ENCODE measurements at regions not wholly inside any gene's neighbourhood (a gene's known extent, or its start where the extent isn't known, plus 50 kb on each side); places are given as distances from the start of the nearest gene placed in this dataset.

GRCh38 chr1:95863086-95863485, 629.1 kb downstream of the RWDD3 start:
- Histone ChIP-seq H3K4me2 (ENCODE audit: low read length) (no peak overlapping the region), H2AFZ (ENCODE audit: low read length) (no peak overlapping the region), H3K4me3 (ENCODE audit: low read length) (no peak overlapping the region), H3K9ac (ENCODE audit: low read length) (no peak overlapping the region), H3F3A (ENCODE audit: low read length, unreplicated experiment) (no peaks in the 10 kb centered on the region), H3K36me3 (ENCODE audit: low read depth, low read length) (no peaks in the 10 kb centered on the region), H3K9me3 (ENCODE audit: low read length) (no peaks in the 10 kb centered on the region), H3K79me2 (ENCODE audit: low read length) (no peaks in the 10 kb centered on the region), H3K27ac (ENCODE audit: low read length) (no peak overlapping the region), H3K27me3 (ENCODE audit: low read length) (0 out of 2 replicates have a peak, but pooled peaks cover 6% of the 10 kb centered on the region), H3K9me2 (replicated peaks; ENCODE audit: low read length) (no peaks in the 10 kb centered on the region), H3K4me1 (ENCODE audit: insufficient read depth, low read length) (no peaks in the 10 kb centered on the region), H4K20me1 (ENCODE audit: low read length) (no peaks in the 10 kb centered on the region)
- DNase-seq (no peak), ATAC-seq (no peak)
- intact Hi-C loops (cut with micrococcal nuclease): no loop called here
- BruUV-seq (replicated peaks): no TSS peak
- ChIA-PET POLR2A (ENCODE audit: unreplicated experiment) (no interaction called here), CTCF (no interaction called here)
- TF ChIP-seq EZH2phosphoT487 (IDR thresholded peaks at IDR 0.05; ENCODE audit: borderline replicate concordance, low read length) (no peak), EZH2 (IDR thresholded peaks at IDR 0.05; ENCODE audit: low read length, unreplicated experiment) (no peak), CTCF (conservative IDR thresholded peaks at IDR 0.05; ENCODE audit: low read depth, low read length) (no peak)

- no peak for ATAC-seq
- Histone ChIP-seq H3K79me2 (ENCODE audit: low read length) (no peaks in the 10 kb centered on the region), H3K27ac (ENCODE audit: low read length) (no peak overlapping the region), H3K9me3 (ENCODE audit: low read length) (no peaks in the 10 kb centered on the region), H3K27me3 (ENCODE audit: low read length) (peaks cover 19% of the 10 kb centered on the region), H3K36me3 (ENCODE audit: low read depth, low read length) (no peaks in the 10 kb centered on the region), H3K4me3 (ENCODE audit: low read length) (no peak overlapping the region), H3K4me2 (ENCODE audit: low read length) (no peak overlapping the region), H4K20me1 (ENCODE audit: low read length) (no peaks in the 10 kb centered on the region), H2AFZ (ENCODE audit: low read length) (no peak overlapping the region), H3K9me2 (replicated peaks; ENCODE audit: low read length) (no peaks in the 10 kb centered on the region), H3K9ac (ENCODE audit: low read length) (no peak overlapping the region), H3F3A (ENCODE audit: low read length, unreplicated experiment) (no peaks in the 10 kb centered on the region), H3K4me1 (ENCODE audit: insufficient read depth, low read length) (no peaks in the 10 kb centered on the region)
- no peak for DNase-seq
- ChIA-PET POLR2A (ENCODE audit: unreplicated experiment) (no interaction called here), CTCF (no interaction called here)
- no TSS peak for BruUV-seq (replicated peaks)
- TF ChIP-seq EZH2phosphoT487 (IDR thresholded peaks at IDR 0.05; ENCODE audit: borderline replicate concordance, low read length): no peak
- no peak for TF ChIP-seq CTCF (conservative IDR thresholded peaks at IDR 0.05; ENCODE audit: low read depth, low read length)
- TF ChIP-seq EZH2 (IDR thresholded peaks at IDR 0.05; ENCODE audit: low read length, unreplicated experiment): no peak
- intact Hi-C loops (cut with micrococcal nuclease): no loop called here
Measured at GRCh38 chr1:95865769-95866168, 631.8 kb downstream of the RWDD3 start.

- ATAC-seq: no peak
- Histone ChIP-seq H3K4me2 (ENCODE audit: low read length) (no peak overlapping the region), H3F3A (ENCODE audit: low read length, unreplicated experiment) (no peaks in the 10 kb centered on the region), H3K27me3 (ENCODE audit: low read length) (peaks cover 5% of the 10 kb centered on the region; the same call in 1 of the 2 replicates), H3K9me3 (ENCODE audit: low read length) (no peaks in the 10 kb centered on the region), H3K9ac (ENCODE audit: low read length) (no peak overlapping the region), H3K36me3 (ENCODE audit: low read depth, low read length) (no peaks in the 10 kb centered on the region), H4K20me1 (ENCODE audit: low read length) (no peaks in the 10 kb centered on the region), H2AFZ (ENCODE audit: low read length) (no peak overlapping the region), H3K9me2 (replicated peaks; ENCODE audit: low read length) (no peaks in the 10 kb centered on the region), H3K4me1 (ENCODE audit: insufficient read depth, low read length) (no peaks in the 10 kb centered on the region), H3K79me2 (ENCODE audit: low read length) (no peaks in the 10 kb centered on the region), H3K27ac (ENCODE audit: low read length) (no peak overlapping the region), H3K4me3 (ENCODE audit: low read length) (no peak overlapping the region)
- no peak for DNase-seq
- ChIA-PET POLR2A (ENCODE audit: unreplicated experiment) (no interaction called here), CTCF (no interaction called here)
- TF ChIP-seq CTCF (conservative IDR thresholded peaks at IDR 0.05; ENCODE audit: low read depth, low read length): no peak
- no peak for TF ChIP-seq EZH2 (IDR thresholded peaks at IDR 0.05; ENCODE audit: low read length, unreplicated experiment)
- no peak for TF ChIP-seq EZH2phosphoT487 (IDR thresholded peaks at IDR 0.05; ENCODE audit: borderline replicate concordance, low read length)
- intact Hi-C loops (cut with micrococcal nuclease): no loop called here
- no TSS peak for BruUV-seq (replicated peaks)
Measured at GRCh38 chr1:95876276-95876675, 642.3 kb downstream of the RWDD3 start.
